AG04449 (cell line): ENCODE measurements at regions not wholly inside any gene's neighbourhood (a gene's known extent, or its start where the extent isn't known, plus 50 kb on each side); places are given as distances from the start of the nearest gene placed in this dataset.

Experiments
- CTCF ChIA-PET: fragments of 350-600 bp; formaldehyde crosslinking; extraction: SDS; loops from one replicate; lab custom pipeline; 2021; ENCODE audit warnings: antibody characterized with exemption; lab: Yijun Ruan, JAX
- POLR2A ChIA-PET: fragments of 400-600, 350-600 bp; formaldehyde crosslinking; extraction: SDS; loops from one replicate; lab custom pipeline; 2020; ENCODE audit warnings: antibody characterized with exemption, inconsistent platforms; lab: Yijun Ruan, JAX
- DNase-seq: peaks from one replicate; pipeline ENCODE4 v3.0.0-alpha.2; 2010; ENCODE audit warnings: low read depth, low spot score
- H3K4me3 ChIP-seq: 2 replicates; pipeline ENCODE4 v1.5.1; 2011; ENCODE audit warnings: low read depth, mild to moderate bottlenecking, control low read depth, low read length
- TF ChIP-seq, protein P1 (sequence below): IDR thresholded peaks from one replicate; pipeline ENCODE4 v1.5.1; 2011; ENCODE audit warnings: mild to moderate bottlenecking, moderate library complexity, low read length, control low read depth, inconsistent platforms; ENCODE audit not compliant: insufficient read depth; ENCODE audit errors: missing control alignments

DNA sequence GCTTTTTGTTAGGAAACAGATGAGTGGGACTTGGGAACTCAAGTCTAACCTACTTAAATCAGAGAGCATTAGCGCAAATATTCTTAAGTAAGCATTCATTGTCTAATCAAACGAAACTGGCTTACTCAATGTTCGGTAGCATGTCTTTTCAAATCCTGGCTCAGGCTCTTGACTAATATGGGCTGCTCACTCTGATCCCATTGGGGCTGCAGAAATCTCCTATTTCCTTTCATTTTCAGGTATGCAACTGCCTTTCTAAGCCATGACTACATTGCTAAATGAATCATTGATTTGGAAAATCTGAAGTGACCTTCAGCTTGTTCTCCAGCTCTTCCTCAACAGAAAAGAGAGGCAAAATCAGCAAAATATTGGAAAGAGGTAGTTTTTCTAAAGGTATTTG lies 2084.4 kb upstream of the PIK3C3 start:
- POLR2A ChIA-PET: no interaction called here
- no peak overlapping the region for H3K4me3 ChIP-seq
- TF ChIP-seq, protein P1, sequence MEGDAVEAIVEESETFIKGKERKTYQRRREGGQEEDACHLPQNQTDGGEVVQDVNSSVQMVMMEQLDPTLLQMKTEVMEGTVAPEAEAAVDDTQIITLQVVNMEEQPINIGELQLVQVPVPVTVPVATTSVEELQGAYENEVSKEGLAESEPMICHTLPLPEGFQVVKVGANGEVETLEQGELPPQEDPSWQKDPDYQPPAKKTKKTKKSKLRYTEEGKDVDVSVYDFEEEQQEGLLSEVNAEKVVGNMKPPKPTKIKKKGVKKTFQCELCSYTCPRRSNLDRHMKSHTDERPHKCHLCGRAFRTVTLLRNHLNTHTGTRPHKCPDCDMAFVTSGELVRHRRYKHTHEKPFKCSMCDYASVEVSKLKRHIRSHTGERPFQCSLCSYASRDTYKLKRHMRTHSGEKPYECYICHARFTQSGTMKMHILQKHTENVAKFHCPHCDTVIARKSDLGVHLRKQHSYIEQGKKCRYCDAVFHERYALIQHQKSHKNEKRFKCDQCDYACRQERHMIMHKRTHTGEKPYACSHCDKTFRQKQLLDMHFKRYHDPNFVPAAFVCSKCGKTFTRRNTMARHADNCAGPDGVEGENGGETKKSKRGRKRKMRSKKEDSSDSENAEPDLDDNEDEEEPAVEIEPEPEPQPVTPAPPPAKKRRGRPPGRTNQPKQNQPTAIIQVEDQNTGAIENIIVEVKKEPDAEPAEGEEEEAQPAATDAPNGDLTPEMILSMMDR: no peak
- DNase-seq: no peak
- CTCF ChIA-PET: no interaction called here

DNA sequence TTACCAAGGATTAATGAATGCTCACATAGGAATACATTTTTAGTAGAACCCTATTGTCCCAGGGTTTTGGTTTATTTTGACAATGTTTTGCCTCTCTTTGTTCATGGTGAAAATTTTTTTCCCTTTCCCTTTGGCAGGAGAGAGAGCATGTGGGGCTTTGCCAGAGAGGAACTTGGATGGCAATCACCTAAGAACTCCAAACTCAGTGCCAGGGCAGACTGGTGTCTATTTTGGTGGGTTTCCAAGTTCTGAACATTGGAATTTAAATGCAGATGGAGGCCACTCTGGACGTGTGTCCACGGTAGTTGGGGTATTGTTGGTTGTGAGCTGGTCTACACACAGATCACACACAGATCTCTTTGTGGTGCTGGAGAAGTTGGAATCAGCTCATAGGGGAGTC lies 2091.1 kb upstream of the PIK3C3 start:
- DNase-seq: no peak
- TF ChIP-seq, protein P1: no peak
- CTCF ChIA-PET: no interaction called here
- H3K4me3 ChIP-seq: no peak overlapping the region
- POLR2A ChIA-PET: no interaction called here

DNA sequence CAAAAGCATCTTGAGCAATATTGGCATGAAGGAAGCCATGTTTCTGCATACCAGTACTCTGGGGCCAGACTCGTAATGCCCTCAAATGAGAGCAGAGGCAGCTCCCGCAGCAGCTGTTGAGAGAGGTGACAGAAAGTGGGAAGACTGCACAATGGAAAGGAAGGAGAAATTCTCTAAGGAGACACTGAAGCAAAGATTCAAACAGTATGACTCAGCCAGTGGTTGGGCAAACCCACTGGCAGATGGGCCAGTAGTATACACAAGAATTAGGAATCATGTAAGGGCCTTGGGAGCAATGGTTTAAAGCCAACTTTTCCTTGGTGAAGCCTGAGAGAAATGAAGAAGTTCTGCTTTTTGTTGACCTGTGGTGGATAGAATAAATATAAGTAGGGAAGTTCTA lies 2092.7 kb upstream of the PIK3C3 start:
- no peak overlapping the region for H3K4me3 ChIP-seq
- no peak for DNase-seq
- POLR2A ChIA-PET: no interaction called here
- TF ChIP-seq, protein P1: no peak
- CTCF ChIA-PET: no interaction called here

DNA sequence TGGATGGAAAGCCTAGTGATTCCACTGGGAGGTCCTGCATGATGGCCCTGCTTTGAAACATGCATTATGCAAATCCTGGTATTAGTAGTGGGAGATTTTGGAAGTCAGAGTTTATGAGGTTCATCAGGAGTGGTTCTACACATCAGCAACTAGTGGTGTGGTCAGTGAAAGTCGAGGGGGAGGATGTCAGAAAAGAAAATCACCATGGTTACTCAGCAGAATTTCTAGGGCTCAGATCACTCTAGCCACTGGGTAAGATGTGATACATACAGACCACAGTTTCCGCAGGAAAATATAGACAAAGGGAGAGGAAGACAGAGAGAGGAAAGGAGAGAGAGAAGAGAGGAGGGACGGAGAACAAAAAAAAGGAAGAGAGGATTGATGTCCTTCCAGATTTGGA lies 2100.7 kb upstream of the PIK3C3 start:
- ChIA-PET CTCF (no interaction called here), POLR2A (no interaction called here)
- no peak overlapping the region for H3K4me3 ChIP-seq
- DNase-seq: no peak
- TF ChIP-seq, protein P1: no peak

DNA sequence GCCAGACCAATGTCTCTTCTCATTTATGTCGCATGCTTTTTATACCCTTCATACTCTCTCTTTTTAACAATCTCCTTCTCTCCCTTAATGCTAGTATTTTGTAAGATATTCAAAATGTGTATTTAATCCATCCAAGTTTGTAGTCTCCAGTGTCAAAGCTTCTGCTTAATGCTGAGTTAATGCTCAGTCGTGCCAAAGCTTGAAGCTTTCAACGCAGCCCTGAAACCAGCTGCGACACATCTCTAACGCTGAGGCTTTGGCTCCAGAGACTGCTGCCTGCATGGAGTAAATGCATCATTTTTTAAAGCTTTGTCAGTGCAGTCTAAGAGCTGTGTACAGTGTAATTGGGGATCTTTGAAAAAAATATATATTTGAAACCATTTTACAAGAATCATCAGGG lies 2108.8 kb upstream of the PIK3C3 start:
- no peak overlapping the region for H3K4me3 ChIP-seq
- no peak for DNase-seq
- TF ChIP-seq, protein P1: no peak
- ChIA-PET CTCF (no interaction called here), POLR2A (no interaction called here)

DNA sequence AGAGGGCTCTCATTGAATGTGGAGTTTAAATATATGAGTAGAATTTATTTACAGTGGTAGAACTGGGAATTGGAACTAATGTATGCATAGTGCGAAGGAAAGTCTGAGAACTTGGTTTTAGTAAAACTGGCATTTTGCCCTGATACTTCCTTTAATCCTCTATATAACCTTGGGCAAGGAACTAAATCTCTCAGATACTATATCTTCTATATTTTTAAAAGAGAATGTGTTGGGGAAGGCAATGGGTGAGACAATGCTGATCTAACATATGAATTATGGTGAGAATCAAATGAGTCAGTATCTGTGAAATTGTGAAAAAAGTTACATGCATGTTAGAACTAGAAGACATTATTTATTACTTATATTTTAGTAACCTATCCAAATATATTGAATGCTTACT lies 2109.4 kb upstream of the PIK3C3 start:
- ChIA-PET CTCF (no interaction called here), POLR2A (no interaction called here)
- DNase-seq: no peak
- TF ChIP-seq, protein P1: no peak
- no peak overlapping the region for H3K4me3 ChIP-seq
